OCI-LY7 (cell line): ENCODE measurements at regions not wholly inside any gene's neighbourhood (a gene's known extent, or its start where the extent isn't known, plus 50 kb on each side); places are given as distances from the start of the nearest gene placed in this dataset.

Experiments used
- BruUV-seq: library from RNA; stranded (reverse); fragments of 400-500 nt; replicated peaks from 2 replicates; lab custom pipeline; 2021; lab: Mats Ljungman, UMichigan
- CTCF ChIA-PET: fragments of 300-600 bp; sonication (Branson Sonifier 250); formaldehyde crosslinking; loops from one replicate; lab custom pipeline; 2022; ENCODE audit warnings: antibody characterized with exemption; ENCODE audit not compliant: unreplicated experiment; lab: Charles Lee
- POLR2A ChIA-PET: fragments of 300-600 bp; sonication (Branson Sonifier 250); formaldehyde crosslinking; loops from one replicate; lab custom pipeline; 2022; ENCODE audit warnings: antibody characterized with exemption; lab: Charles Lee
- DNase-seq: peaks from one replicate; pipeline ENCODE4 v3.0.0-alpha.2; 2015; ENCODE audit warnings: low spot score
- H2AFZ ChIP-seq: fragments of 200-600 bp; sonication (generic), shearing (Covaris generic); 2 replicates; pipeline ENCODE4 v1.6.1; 2014; ENCODE audit warnings: mild to moderate bottlenecking, antibody characterized with exemption, low read length, moderate library complexity
- H3K27ac ChIP-seq: fragments of 200-600 bp; sonication (generic); 2 replicates; pipeline ENCODE4 v1.5.1; 2014; ENCODE audit warnings: mixed run types, low read depth, mild to moderate bottlenecking, moderate library complexity, low read length, inconsistent platforms; ENCODE audit not compliant: poor library complexity, severe bottlenecking
- H3K36me3 ChIP-seq: fragments of 200-600 bp; sonication (generic); 2 replicates; pipeline ENCODE4 v1.6.1; 2014; ENCODE audit warnings: mild to moderate bottlenecking, antibody characterized with exemption, low read length, moderate library complexity, mixed read lengths; ENCODE audit not compliant: insufficient read depth
- H3K4me1 ChIP-seq: fragments of 200-600 bp; sonication (generic); 2 replicates; pipeline ENCODE4 v1.5.1; 2014; ENCODE audit warnings: mild to moderate bottlenecking, low read length; ENCODE audit not compliant: insufficient read depth, poor library complexity, severe bottlenecking
- H3K4me2 ChIP-seq: fragments of 200-600 bp; sonication (generic); 2 replicates; pipeline ENCODE4 v1.6.1; 2014; ENCODE audit warnings: mild to moderate bottlenecking, low read length
- H3K4me3 ChIP-seq: fragments of 200-600 bp; sonication (generic); 2 replicates; pipeline ENCODE4 v1.5.1; 2014; ENCODE audit warnings: mild to moderate bottlenecking, low read depth, low read length; ENCODE audit not compliant: poor library complexity, severe bottlenecking
- H3K79me2 ChIP-seq: fragments of 200-600 bp; sonication (generic); 2 replicates; pipeline ENCODE4 v1.6.1; 2016; ENCODE audit warnings: low read depth, mild to moderate bottlenecking, low read length, moderate library complexity, mixed read lengths; ENCODE audit not compliant: insufficient read depth
- H3K9me2 ChIP-seq: fragments of 200-600 bp; sonication (generic); 2 replicates; pipeline ENCODE4 v1.6.1; 2016; ENCODE audit warnings: mild to moderate bottlenecking, low read length, mixed read lengths; ENCODE audit not compliant: insufficient read depth
- H3K9me3 ChIP-seq: fragments of 200-600 bp; sonication (generic); 2 replicates; pipeline ENCODE4 v1.6.1; 2014; ENCODE audit warnings: mild to moderate bottlenecking, mixed run types, low read length, mixed read lengths
- H4K20me1 ChIP-seq: fragments of 200-600 bp; sonication (generic); 2 replicates; pipeline ENCODE4 v1.6.1; 2014; ENCODE audit warnings: mild to moderate bottlenecking, antibody characterized with exemption, low read length, moderate library complexity, mixed read lengths; ENCODE audit not compliant: insufficient read depth
- EZH2phosphoT487 ChIP-seq: fragments of 200-600 bp; sonication (generic); IDR thresholded peaks from 2 replicates; pipeline ENCODE4 v1.6.1; 2018; ENCODE audit warnings: low read depth, borderline replicate concordance, mild to moderate bottlenecking, mixed run types, antibody characterized with exemption, low read length, moderate library complexity, mixed read lengths
- intact Hi-C: fragments of 100-400 bp; cut with micrococcal nuclease; formaldehyde crosslinking; loops from one replicate; pipeline ENCODE4 v1.10.0; 2022; ENCODE audit not compliant: unreplicated experiment
- TF ChIP-seq, protein P1 (sequence below): fragments of 200-600 bp; sonication (generic); conservative IDR thresholded peaks from 2 replicates; pipeline ENCODE4 v1.5.1; 2014; ENCODE audit warnings: mild to moderate bottlenecking, antibody characterized with exemption, low read length, moderate library complexity, mixed read lengths

- ChIA-PET CTCF (no interaction called here), POLR2A (no interaction called here)
- Histone ChIP-seq H3K4me1 (no peaks in the 10 kb centered on the region), H3K9me2 (no peaks in the 10 kb centered on the region), H3K27ac (no peak overlapping the region), H3K4me3 (no peak overlapping the region), H3K9me3 (0 out of 2 replicates have a peak, but pooled peaks cover 3% of the 10 kb centered on the region), H3K36me3 (no peaks in the 10 kb centered on the region), H3K79me2 (no peaks in the 10 kb centered on the region), H2AFZ (no peak overlapping the region), H4K20me1 (no peaks in the 10 kb centered on the region), H3K4me2 (no peak overlapping the region)
- no peak for DNase-seq
- TF ChIP-seq EZH2phosphoT487 = no peak
- TF ChIP-seq, protein P1, sequence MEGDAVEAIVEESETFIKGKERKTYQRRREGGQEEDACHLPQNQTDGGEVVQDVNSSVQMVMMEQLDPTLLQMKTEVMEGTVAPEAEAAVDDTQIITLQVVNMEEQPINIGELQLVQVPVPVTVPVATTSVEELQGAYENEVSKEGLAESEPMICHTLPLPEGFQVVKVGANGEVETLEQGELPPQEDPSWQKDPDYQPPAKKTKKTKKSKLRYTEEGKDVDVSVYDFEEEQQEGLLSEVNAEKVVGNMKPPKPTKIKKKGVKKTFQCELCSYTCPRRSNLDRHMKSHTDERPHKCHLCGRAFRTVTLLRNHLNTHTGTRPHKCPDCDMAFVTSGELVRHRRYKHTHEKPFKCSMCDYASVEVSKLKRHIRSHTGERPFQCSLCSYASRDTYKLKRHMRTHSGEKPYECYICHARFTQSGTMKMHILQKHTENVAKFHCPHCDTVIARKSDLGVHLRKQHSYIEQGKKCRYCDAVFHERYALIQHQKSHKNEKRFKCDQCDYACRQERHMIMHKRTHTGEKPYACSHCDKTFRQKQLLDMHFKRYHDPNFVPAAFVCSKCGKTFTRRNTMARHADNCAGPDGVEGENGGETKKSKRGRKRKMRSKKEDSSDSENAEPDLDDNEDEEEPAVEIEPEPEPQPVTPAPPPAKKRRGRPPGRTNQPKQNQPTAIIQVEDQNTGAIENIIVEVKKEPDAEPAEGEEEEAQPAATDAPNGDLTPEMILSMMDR = no peak
- no TSS peak for BruUV-seq
- intact Hi-C loops = no loop called here
These were observed 81.2 kb downstream of the PDCL3 start for GRCh38 chr2:100643906-100644501.

DNA sequence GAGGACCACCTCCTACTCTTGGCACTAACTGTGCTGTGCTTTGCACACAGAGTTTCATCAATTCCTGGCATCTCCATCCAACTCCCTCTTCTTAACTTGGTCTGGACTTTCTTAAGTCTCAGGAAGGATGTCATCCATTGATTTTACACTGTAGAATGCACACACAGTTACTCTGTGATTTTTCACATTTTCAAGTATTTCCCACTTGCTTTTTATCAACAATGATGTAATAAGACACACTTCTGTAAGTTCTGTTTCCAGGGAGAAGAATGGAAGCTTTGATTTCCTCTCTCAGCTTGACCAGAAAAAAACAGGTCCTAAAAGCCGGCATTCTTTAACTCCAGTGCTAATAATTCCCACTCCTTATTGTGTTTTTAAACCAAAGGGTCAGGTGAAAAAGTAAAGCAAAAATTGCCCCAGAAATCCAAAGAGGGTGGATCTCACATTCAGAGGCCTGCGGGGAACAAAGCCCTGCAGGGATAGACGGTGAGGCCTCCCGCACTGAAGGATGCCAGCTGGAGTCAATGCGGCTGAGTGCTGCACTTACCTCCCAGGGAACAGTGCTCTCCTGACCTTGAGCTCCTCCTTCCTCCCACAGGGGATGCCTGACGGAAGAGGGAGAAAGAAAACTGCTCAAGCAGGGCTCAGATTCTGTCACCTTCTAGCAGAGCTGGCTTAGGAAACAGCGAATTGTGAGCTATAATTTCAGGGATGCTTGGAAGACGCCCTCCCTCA lies 83.1 kb downstream of the PDCL3 start:
- Histone ChIP-seq H3K27ac (no peak overlapping the region), H3K9me3 (0 out of 2 replicates have a peak, but pooled peaks cover 3% of the 10 kb centered on the region), H3K9me2 (no peaks in the 10 kb centered on the region), H3K4me3 (no peak overlapping the region), H3K36me3 (no peaks in the 10 kb centered on the region), H4K20me1 (no peaks in the 10 kb centered on the region), H3K79me2 (no peaks in the 10 kb centered on the region), H3K4me1 (no peaks in the 10 kb centered on the region), H2AFZ (no peak overlapping the region), H3K4me2 (no peak overlapping the region)
- ChIA-PET POLR2A (no interaction called here), CTCF (no interaction called here)
- intact Hi-C loops = no loop called here
- TF ChIP-seq, protein P1 = no peak
- TF ChIP-seq EZH2phosphoT487 = no peak
- no TSS peak for BruUV-seq
- DNase-seq = no peak

GRCh38 chr2:100647709-100648108 lies 84.9 kb downstream of the PDCL3 start:
- Histone ChIP-seq H3K4me3 (no peak overlapping the region), H3K9me3 (0 out of 2 replicates have a peak, but pooled peaks cover 3% of the 10 kb centered on the region), H3K79me2 (no peaks in the 10 kb centered on the region), H4K20me1 (no peaks in the 10 kb centered on the region), H3K9me2 (no peaks in the 10 kb centered on the region), H3K36me3 (no peaks in the 10 kb centered on the region), H3K4me1 (no peaks in the 10 kb centered on the region), H3K4me2 (no peak overlapping the region), H3K27ac (no peak overlapping the region), H2AFZ (peak overlapping the region; percentile 72)
- no peak for DNase-seq
- no TSS peak for BruUV-seq
- POLR2A ChIA-PET = no interaction called here
- intact Hi-C loops = no loop called here
- CTCF ChIA-PET = no interaction called here
- no peak for TF ChIP-seq EZH2phosphoT487
- TF ChIP-seq, protein P1 = no peak
